GM21526 (cell line): ENCODE measurements at regions not wholly inside any gene's neighbourhood (a gene's known extent, or its start where the extent isn't known, plus 50 kb on each side); places are given as distances from the start of the nearest gene placed in this dataset.

ENCODE experiments used
- ATAC-seq: cut with Tn5 transposase; IDR thresholded peaks from one replicate; pipeline ENCODE4 v1.9.1; 2021; ENCODE audit warnings: moderate library complexity; ENCODE audit not compliant: unreplicated experiment, low FRiP score

GRCh38 chr5:96052374-96052773 is 90.7 kb upstream of the ELL2 start:
- ATAC-seq: no peak

GRCh38 chr5:96051401-96051830 is 89.8 kb upstream of the ELL2 start:
- ATAC-seq: no peak

GRCh38 chr5:96050273-96050880 is 88.7 kb upstream of the ELL2 start:
- no peak for ATAC-seq

GRCh38 chr5:96049398-96050272 is 88.0 kb upstream of the ELL2 start:
- ATAC-seq: no peak

- ATAC-seq: no peak
Observed at GRCh38 chr5:96048763-96049162, 87.1 kb upstream of the ELL2 start.

- no peak for ATAC-seq
Observed at GRCh38 chr5:96045888-96046287, 84.2 kb upstream of the ELL2 start.

- ATAC-seq: no peak
Observed at GRCh38 chr5:96043446-96043845, 81.8 kb upstream of the ELL2 start.

- no peak for ATAC-seq
Observed at GRCh38 chr5:96037128-96037527, 75.5 kb upstream of the ELL2 start.

GRCh38 chr5:96036301-96036700 is 74.7 kb upstream of the ELL2 start:
- ATAC-seq: no peak

GRCh38 chr5:96035796-96036195 is 74.1 kb upstream of the ELL2 start:
- no peak for ATAC-seq

GRCh38 chr5:96033116-96033515 is 71.5 kb upstream of the ELL2 start:
- no peak for ATAC-seq

- no peak for ATAC-seq
Observed at GRCh38 chr5:96031811-96032261, 70.2 kb upstream of the ELL2 start.

GRCh38 chr5:96031180-96031579 is 69.5 kb upstream of the ELL2 start:
- ATAC-seq: no peak

GRCh38 chr5:96026406-96027041 is 64.9 kb upstream of the ELL2 start:
- ATAC-seq: no peak

- no peak for ATAC-seq
Observed at GRCh38 chr5:96024683-96025475, 63.2 kb upstream of the ELL2 start.

GRCh38 chr5:96023518-96023917 is 61.9 kb upstream of the ELL2 start:
- ATAC-seq: no peak

GRCh38 chr5:96022971-96023370 is 61.3 kb upstream of the ELL2 start:
- ATAC-seq: no peak

GRCh38 chr5:96017951-96018350 is 56.3 kb upstream of the ELL2 start:
- no peak for ATAC-seq

GRCh38 chr5:96016216-96016615 is 54.6 kb upstream of the ELL2 start:
- ATAC-seq: no peak

- ATAC-seq: no peak
Observed at GRCh38 chr5:96015709-96016108, 54.1 kb upstream of the ELL2 start.

GRCh38 chr5:96014395-96014794 is 52.7 kb upstream of the ELL2 start:
- ATAC-seq: no peak
